ENCODE measurements at regions not wholly inside any gene's neighbourhood (a gene's known extent, or its start where the extent isn't known, plus 50 kb on each side); places are given as distances from the start of the nearest gene placed in this dataset.

- no peak for DNase-seq
Observed at GRCh38 chrX:39941332-39941920, 156.3 kb downstream of the BCOR start.

- DNase-seq: no peak
Observed at GRCh38 chrX:39944416-39944815, 153.3 kb downstream of the BCOR start.

GRCh38 chrX:39945709-39946108 is 152.0 kb downstream of the BCOR start:
- DNase-seq: no peak

- no peak for DNase-seq
Observed at GRCh38 chrX:39946822-39947221, 150.9 kb downstream of the BCOR start.

GRCh38 chrX:39948582-39948981 is 149.2 kb downstream of the BCOR start:
- DNase-seq: no peak

GRCh38 chrX:39950018-39950688 is 147.6 kb downstream of the BCOR start:
- DNase-seq: no peak

- DNase-seq: no peak
Observed at GRCh38 chrX:39952989-39953388, 144.8 kb downstream of the BCOR start.

GRCh38 chrX:39953879-39954278 is 143.9 kb downstream of the BCOR start:
- no peak for DNase-seq

GRCh38 chrX:39954851-39955250 is 142.9 kb downstream of the BCOR start:
- DNase-seq: no peak

- no peak for DNase-seq
Observed at GRCh38 chrX:39955625-39956024, 142.1 kb downstream of the BCOR start.

- no peak for DNase-seq
Observed at GRCh38 chrX:39956803-39957394, 140.9 kb downstream of the BCOR start.

GRCh38 chrX:39957816-39958566 is 139.8 kb downstream of the BCOR start:
- DNase-seq: no peak

GRCh38 chrX:39958850-39959249 is 138.9 kb downstream of the BCOR start:
- DNase-seq: no peak

GRCh38 chrX:39960219-39960618 is 137.5 kb downstream of the BCOR start:
- DNase-seq: no peak

GRCh38 chrX:39961441-39961840 is 136.3 kb downstream of the BCOR start:
- no peak for DNase-seq

- DNase-seq: no peak
Observed at GRCh38 chrX:39965051-39965573, 132.6 kb downstream of the BCOR start.

GRCh38 chrX:39966176-39966575 is 131.6 kb downstream of the BCOR start:
- no peak for DNase-seq

- DNase-seq: no peak
Observed at GRCh38 chrX:39967348-39967747, 130.4 kb downstream of the BCOR start.

- no peak for DNase-seq
Observed at GRCh38 chrX:39969099-39969818, 128.5 kb downstream of the BCOR start.

- DNase-seq: no peak
Observed at GRCh38 chrX:39969819-39970504, 127.8 kb downstream of the BCOR start.

- DNase-seq: no peak
Observed at GRCh38 chrX:39971760-39972159, 126.0 kb downstream of the BCOR start.

- no peak for DNase-seq
Observed at GRCh38 chrX:39972340-39972739, 125.4 kb downstream of the BCOR start.

Data from inflammatory macrophage treated with lipopolysaccharide for 4 hours (primary cell).